Spleen (tissue), 11 donors: ENCODE measurements at regions not wholly inside any gene's neighbourhood (a gene's known extent, or its start where the extent isn't known, plus 50 kb on each side); places are given as distances from the start of the nearest gene placed in this dataset.

Source experiments
- DNase-seq: peaks from one replicate; pipeline ENCODE4 v3.0.0-alpha.2; 2020
- H3K27ac ChIP-seq, 8 donors: fragments of 200-600 bp; sonication (generic) in 7 of 8; 1 replicate in 4 of 8; 2 replicates in 4 of 8; pipeline versions ENCODE4 v1.5.0 to v1.8.0; 2016 to 2021; ENCODE audit warnings: inconsistent platforms in 4 of 8, mild to moderate bottlenecking in 4 of 8, moderate library complexity in 1 of 8
- H3K27me3 ChIP-seq, 7 donors: fragments of 200-600 bp; sonication (generic) in 6 of 7; replicated peaks in 1 of 7; 1 replicate in 4 of 7; 2 replicates in 3 of 7; pipeline versions ENCODE4 v1.5.0 to v1.8.0; 2016 to 2021; ENCODE audit warnings: inconsistent platforms in 3 of 7, mild to moderate bottlenecking in 1 of 7
- H3K36me3 ChIP-seq, 6 donors: fragments of 200-600 bp; sonication (generic) in 5 of 6; 1 replicate in 4 of 6; 2 replicates in 2 of 6; pipeline versions ENCODE4 v1.5.0 to v1.8.0; 2016 to 2021; ENCODE audit warnings: inconsistent platforms in 2 of 6
- H3K4me1 ChIP-seq, 6 donors: fragments of 200-600 bp; sonication (generic) in 5 of 6; 1 replicate in 3 of 6; 2 replicates in 3 of 6; pipeline versions ENCODE4 v1.5.0 to v1.8.0; 2016 to 2021; ENCODE audit warnings: inconsistent platforms in 3 of 6
- H3K4me3 ChIP-seq, 8 donors: fragments of 200-600 bp; sonication (generic) in 7 of 8; 1 replicate in 4 of 8; 2 replicates in 4 of 8; pipeline versions ENCODE4 v1.5.0 to v1.8.0; 2016 to 2021; ENCODE audit warnings: inconsistent platforms in 4 of 8, mild to moderate bottlenecking in 4 of 8, moderate library complexity in 2 of 8
- H3K9me3 ChIP-seq, 8 donors: fragments of 200-600 bp; sonication (generic) in 7 of 8; 1 replicate in 4 of 8; 2 replicates in 4 of 8; pipeline versions ENCODE4 v1.5.0 to v1.8.0; 2016 to 2021; ENCODE audit warnings: inconsistent platforms in 4 of 8
- CTCF ChIP-seq, 11 experiments: fragments of 200-600 bp in 7 of 11; fragments of 450-650 bp in 4 of 11; sonication (generic) in 4 of 11; IDR thresholded peaks in 8 of 11; conservative IDR thresholded peaks in 3 of 11; 1 replicate in 7 of 11; 2 replicates in 4 of 11; pipeline versions ENCODE4 v1.4.0 to v1.8.0; 2016 to 2021; ENCODE audit warnings: antibody characterized with exemption in 11 of 11, inconsistent platforms in 4 of 11, mild to moderate bottlenecking in 1 of 11
- POLR2A ChIP-seq, 3 donors: fragments of 450-650 bp; IDR thresholded peaks; one replicate each; pipeline ENCODE4 v1.5.1; 2017; ENCODE audit warnings: antibody characterized with exemption in 3 of 3, mild to moderate bottlenecking in 1 of 3
- POLR2AphosphoS5 ChIP-seq, 3 donors: sonication (generic); formaldehyde crosslinking; IDR thresholded peaks; one replicate each; pipeline ENCODE4 v1.5.1; 2017; ENCODE audit warnings: antibody characterized with exemption in 3 of 3
- WGBS, 5 donors: extraction: QIAGEN DNeasy Blood & Tissue Kit in 3 of 5; methylation state at CpG; one replicate each; pipeline versions ENCODE4 v1.1.5 to v1.1.7; 2013 to 2018; 5-methylcytosine and 5-hydroxymethylcytosine counted together
- intact Hi-C: fragments of 100-400 bp; cut with DNase I; formaldehyde crosslinking; loops from one replicate; pipeline ENCODE4 v1.15.0; 2023; ENCODE audit warnings: low total_unique reads
- donor health status: healthy with polysubstance abuse.
- donor health status: DM: no; HTN: no; CAD: no; lungs with moderate emphysema.
- donor health status: DM: no; HTN: no; CAD: no.
- donor health status: Bipolar disorder and iron deficiency.
- donor health status: healthy.
- donor health status: DM: no; HTN: no; CAD: no.
- donor health status: DM: yes; HTN: yes; CAD: no.

GRCh38 chr4:131540256-131540655, 1608.8 kb upstream of the PCDH10 start:
- Histone ChIP-seq H3K4me3 (no peak overlapping the region), H3K27ac (no peak overlapping the region), H3K36me3 (no peaks in the 10 kb centered on the region), H3K27me3 (no peaks in the 10 kb centered on the region), H3K4me1 (no peaks in the 10 kb centered on the region), H3K9me3 (no peaks in the 10 kb centered on the region)
- DNase-seq, result no peak
- 75 to 90% (median 86%) methylated on average over 3 of the region's 3 CpGs for WGBS, 5 donors
- intact Hi-C loops, result no loop called here
- TF ChIP-seq CTCF (IDR thresholded peaks at IDR 0.05 in 8 of 11, conservative IDR thresholded peaks at IDR 0.05 in 3 of 11) (no peak), POLR2AphosphoS5 (IDR thresholded peaks at IDR 0.05) (no peak), POLR2A (IDR thresholded peaks at IDR 0.05) (no peak)

- intact Hi-C loops, result no loop called here
These were observed 1601.5 kb upstream of the PCDH10 start for GRCh38 chr4:131547506-131547981.

GRCh38 chr4:131551306-131551705, 1597.8 kb upstream of the PCDH10 start:
- no peak overlapping the region for H3K27ac ChIP-seq
- intact Hi-C loops, result no loop called here
- H3K4me3 ChIP-seq, result no peak overlapping the region
- no peaks in the 10 kb centered on the region for H3K27me3 ChIP-seq
- no peaks in the 10 kb centered on the region for H3K9me3 ChIP-seq
- H3K4me1 ChIP-seq, result no peaks in the 10 kb centered on the region
- TF ChIP-seq POLR2A (IDR thresholded peaks at IDR 0.05) (no peak), CTCF (IDR thresholded peaks at IDR 0.05 in 8 of 11, conservative IDR thresholded peaks at IDR 0.05 in 3 of 11) (no peak), POLR2AphosphoS5 (IDR thresholded peaks at IDR 0.05) (no peak)
- no peaks in the 10 kb centered on the region for H3K36me3 ChIP-seq
- DNase-seq, result no peak
- 78 to 90% (median 88%) methylated on average over 1 of the region's 1 CpG for WGBS, 5 donors

More at GRCh38 chr4:131547506-131547981, 1601.5 kb upstream of the PCDH10 start:
- Histone ChIP-seq H3K4me1 (no peaks in the 10 kb centered on the region), H3K4me3 (no peak overlapping the region), H3K27me3 (no peaks in the 10 kb centered on the region), H3K9me3 (no peaks in the 10 kb centered on the region), H3K27ac (no peak overlapping the region), H3K36me3 (no peaks in the 10 kb centered on the region)
- no peak for DNase-seq
- 75 to 86% (median 78%) methylated on average over 7 of the region's 7 CpGs for WGBS, 5 donors
- TF ChIP-seq POLR2A (IDR thresholded peaks at IDR 0.05), result no peak
- TF ChIP-seq CTCF (IDR thresholded peaks at IDR 0.05 in 8 of 11, conservative IDR thresholded peaks at IDR 0.05 in 3 of 11), result no peak
- TF ChIP-seq POLR2AphosphoS5 (IDR thresholded peaks at IDR 0.05), result no peak

- Histone ChIP-seq H3K36me3 (no peaks in the 10 kb centered on the region), H3K4me1 (no peaks in the 10 kb centered on the region), H3K9me3 (peaks cover 0 to 20% (median 7%) of the 10 kb centered on the region in 8 donors), H3K27ac (no peak overlapping the region), H3K27me3 (no peaks in the 10 kb centered on the region), H3K4me3 (no peak overlapping the region)
- intact Hi-C loops, result no loop called here
- 23 to 50% (median 42%) methylated on average over 1 of the region's 1 CpG for WGBS, 5 donors
- no peak for DNase-seq
- TF ChIP-seq CTCF (IDR thresholded peaks at IDR 0.05 in 8 of 11, conservative IDR thresholded peaks at IDR 0.05 in 3 of 11), result no peak
- no peak for TF ChIP-seq POLR2AphosphoS5 (IDR thresholded peaks at IDR 0.05)
These were observed 1583.1 kb upstream of the PCDH10 start for GRCh38 chr4:131566026-131566425.
